ENCODE measurements at regions not wholly inside any gene's neighbourhood (a gene's known extent, or its start where the extent isn't known, plus 50 kb on each side); places are given as distances from the start of the nearest gene placed in this dataset.

- no peak for DNase-seq (ENCODE audit: low read depth, low spot score)
Observed at GRCh38 chr7:41142904-41143473, 559.9 kb downstream of the INHBA start.

- DNase-seq (ENCODE audit: low read depth, low spot score): no peak
Observed at GRCh38 chr7:41139789-41140188, 563.1 kb downstream of the INHBA start.

- DNase-seq (ENCODE audit: low read depth, low spot score): no peak
Observed at GRCh38 chr7:41136551-41136950, 566.3 kb downstream of the INHBA start.

GRCh38 chr7:41135511-41135910 is 567.4 kb downstream of the INHBA start:
- no peak for DNase-seq (ENCODE audit: low read depth, low spot score)

GRCh38 chr7:41134300-41135255 is 568.3 kb downstream of the INHBA start:
- DNase-seq (ENCODE audit: low read depth, low spot score): no peak

- DNase-seq (ENCODE audit: low read depth, low spot score): no peak
Observed at GRCh38 chr7:41133690-41134299, 569.1 kb downstream of the INHBA start.

GRCh38 chr7:41131956-41132355 is 570.9 kb downstream of the INHBA start:
- no peak for DNase-seq (ENCODE audit: low read depth, low spot score)

- DNase-seq (ENCODE audit: low read depth, low spot score): no peak
Observed at GRCh38 chr7:41130561-41131236, 572.2 kb downstream of the INHBA start.

GRCh38 chr7:41130086-41130485 is 572.8 kb downstream of the INHBA start:
- no peak for DNase-seq (ENCODE audit: low read depth, low spot score)

GRCh38 chr7:41125343-41125742 is 577.5 kb downstream of the INHBA start:
- no peak for DNase-seq (ENCODE audit: low read depth, low spot score)

- DNase-seq (ENCODE audit: low read depth, low spot score): no peak
Observed at GRCh38 chr7:41122256-41122987, 580.5 kb downstream of the INHBA start.

- no peak for DNase-seq (ENCODE audit: low read depth, low spot score)
Observed at GRCh38 chr7:41121228-41121627, 581.7 kb downstream of the INHBA start.

GRCh38 chr7:41118486-41118885 is 584.4 kb downstream of the INHBA start:
- DNase-seq (ENCODE audit: low read depth, low spot score): no peak

- no peak for DNase-seq (ENCODE audit: low read depth, low spot score)
Observed at GRCh38 chr7:41117431-41117830, 585.5 kb downstream of the INHBA start.

GRCh38 chr7:41116817-41117216 is 586.1 kb downstream of the INHBA start:
- no peak for DNase-seq (ENCODE audit: low read depth, low spot score)

GRCh38 chr7:41116337-41116736 is 586.6 kb downstream of the INHBA start:
- no peak for DNase-seq (ENCODE audit: low read depth, low spot score)

GRCh38 chr7:41114691-41115090 is 588.2 kb downstream of the INHBA start:
- DNase-seq (ENCODE audit: low read depth, low spot score): no peak

- no peak for DNase-seq (ENCODE audit: low read depth, low spot score)
Observed at GRCh38 chr7:41114131-41114530, 588.8 kb downstream of the INHBA start.

GRCh38 chr7:41113719-41114118 is 589.2 kb downstream of the INHBA start:
- DNase-seq (ENCODE audit: low read depth, low spot score): no peak

GRCh38 chr7:41110186-41110585 is 592.7 kb downstream of the INHBA start:
- no peak for DNase-seq (ENCODE audit: low read depth, low spot score)

- DNase-seq (ENCODE audit: low read depth, low spot score): no peak
Observed at GRCh38 chr7:41108821-41109220, 594.1 kb downstream of the INHBA start.

Measured in pulmonary artery endothelial cell (primary cell).